NOMO-1 (cell line): ENCODE measurements at regions not wholly inside any gene's neighbourhood (a gene's known extent, or its start where the extent isn't known, plus 50 kb on each side); places are given as distances from the start of the nearest gene placed in this dataset.
A peak's percentile ranks its signal among the peaks of the same experiment; 100 is the strongest.

Source experiments
- DNase-seq, 2 experiments: peaks; one replicate each; lab custom pipeline; 2025; ENCODE audit not compliant: unreplicated experiment in 2 of 2; lab: John Stamatoyannopoulos, UW

DNA sequence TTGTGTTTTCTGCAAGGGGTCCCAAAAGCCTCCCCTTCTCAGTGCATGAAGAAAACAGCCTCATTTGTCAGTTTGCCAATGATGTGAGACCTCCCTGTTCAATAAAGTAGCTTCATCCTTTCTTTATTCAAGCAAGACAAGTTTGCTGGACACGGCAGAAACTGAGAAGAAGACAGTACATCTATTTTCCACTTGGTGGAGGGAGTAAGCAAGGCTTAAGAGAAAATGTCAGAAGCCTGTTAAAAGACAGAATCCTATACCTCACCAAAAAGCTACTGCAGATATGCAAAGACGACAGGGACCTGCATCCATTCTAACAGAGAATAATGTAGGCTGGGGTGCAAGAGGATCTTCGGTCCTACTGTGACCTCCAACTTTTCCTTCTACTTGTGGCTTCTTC lies 506.8 kb upstream of the VRK2 start:
- no peak for DNase-seq

GRCh38 chr2:57542081-57542480 lies 504.5 kb upstream of the VRK2 start:
- DNase-seq, result no peak

- DNase-seq, result no peak
Observed at GRCh38 chr2:57543211-57543610, 503.4 kb upstream of the VRK2 start.

DNA sequence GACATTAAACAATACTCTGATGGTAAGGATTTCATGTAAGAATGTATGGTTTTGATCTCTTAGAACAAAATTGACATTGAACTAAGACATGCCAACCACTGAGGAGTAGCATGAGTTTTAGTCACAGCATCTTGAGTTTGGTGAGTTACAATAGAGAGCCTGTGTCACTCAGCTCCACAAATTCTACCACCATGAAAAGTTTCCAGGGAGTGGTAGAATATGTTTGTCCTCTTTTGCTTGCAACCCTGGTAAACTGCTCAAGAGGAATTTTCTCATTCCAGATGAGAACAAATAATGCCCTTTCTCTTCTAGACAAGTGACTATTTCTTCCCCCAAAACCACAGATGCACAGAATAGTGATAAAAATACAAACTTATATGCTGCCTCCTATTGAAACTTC lies 502.0 kb upstream of the VRK2 start:
- DNase-seq, result no peak

GRCh38 chr2:57546478-57546877 lies 500.1 kb upstream of the VRK2 start:
- no peak for DNase-seq

DNA sequence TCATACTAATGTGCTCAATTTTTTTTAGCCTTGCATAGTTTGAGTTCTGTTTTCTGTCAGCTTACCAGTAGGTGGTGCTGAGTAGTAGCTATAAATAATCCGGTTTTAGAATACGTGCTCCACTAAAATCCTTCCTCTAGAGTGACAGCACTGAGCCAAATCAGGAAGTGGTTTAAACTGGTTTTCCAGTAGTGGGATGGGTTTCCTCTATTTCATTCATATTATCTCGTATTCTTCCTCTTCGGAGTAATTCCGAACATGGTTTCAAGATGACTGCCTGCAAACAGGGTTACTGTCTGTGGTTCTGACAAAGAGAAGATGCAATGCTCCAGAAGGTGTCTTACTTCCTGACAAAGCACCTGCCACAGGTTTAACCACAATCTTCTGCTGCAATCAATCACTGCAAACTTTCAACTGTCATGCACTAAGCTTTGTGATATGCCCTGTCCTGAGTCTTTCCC lies 496.9 kb upstream of the VRK2 start:
- peak; percentile 32 to 82 for DNase-seq

DNA sequence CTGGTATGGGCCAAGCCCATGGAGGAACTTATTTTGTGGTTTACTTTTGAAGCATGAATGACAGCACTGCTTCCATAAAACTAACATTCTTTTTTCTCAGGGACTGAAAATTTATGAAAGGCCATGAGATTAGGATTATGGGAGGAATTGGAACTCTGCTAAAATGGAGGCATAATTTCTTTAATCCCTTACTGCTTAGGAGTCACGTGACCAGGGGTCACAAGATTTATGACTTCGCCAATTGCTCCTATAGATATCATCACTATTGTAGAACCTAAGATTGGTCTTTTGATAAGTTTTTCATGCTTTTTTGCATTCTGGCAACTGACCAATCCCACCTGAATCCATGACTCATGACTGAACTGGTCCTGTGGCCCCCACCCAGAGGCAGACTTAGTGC lies 495.7 kb upstream of the VRK2 start:
- DNase-seq, result no peak

- DNase-seq, result no peak
Observed at GRCh38 chr2:57552885-57553284, 493.7 kb upstream of the VRK2 start.

DNA sequence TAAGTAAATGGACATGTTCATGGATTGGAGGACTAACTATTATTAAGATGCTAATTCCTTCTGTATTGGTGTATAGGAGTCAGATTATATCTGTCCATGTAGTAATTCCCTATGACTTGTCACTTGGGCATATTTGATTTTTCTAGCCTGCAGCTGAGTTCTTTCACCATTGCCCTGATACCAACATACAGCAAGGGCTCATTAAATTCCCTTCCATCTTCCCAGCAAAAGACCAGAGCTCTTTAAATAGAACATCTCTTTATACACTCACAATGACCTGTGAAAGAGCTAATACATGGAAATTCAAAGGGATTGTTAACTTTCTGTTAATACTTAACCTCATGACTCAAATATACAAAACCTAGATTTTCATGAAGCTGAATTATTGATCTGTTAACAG lies 492.3 kb upstream of the VRK2 start:
- DNase-seq, result no peak

DNA sequence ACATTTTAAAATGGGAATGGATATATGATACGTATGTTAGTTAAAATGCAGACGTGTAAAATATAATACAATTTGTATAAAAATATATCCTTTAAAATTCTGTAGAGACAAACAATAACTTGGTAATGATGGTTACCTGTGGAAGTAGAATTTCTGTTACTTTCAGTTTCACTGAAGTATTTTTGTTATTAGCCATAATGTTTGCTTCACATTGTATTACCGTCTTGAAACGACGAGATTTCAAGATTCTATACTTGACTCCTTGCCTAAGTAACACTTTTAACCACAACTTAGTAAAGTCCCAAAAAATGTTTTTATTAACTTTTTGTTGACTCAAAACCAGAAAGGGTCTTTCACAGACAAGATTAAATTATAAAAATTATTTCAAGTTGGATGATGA lies 488.3 kb upstream of the VRK2 start:
- no peak for DNase-seq

DNA sequence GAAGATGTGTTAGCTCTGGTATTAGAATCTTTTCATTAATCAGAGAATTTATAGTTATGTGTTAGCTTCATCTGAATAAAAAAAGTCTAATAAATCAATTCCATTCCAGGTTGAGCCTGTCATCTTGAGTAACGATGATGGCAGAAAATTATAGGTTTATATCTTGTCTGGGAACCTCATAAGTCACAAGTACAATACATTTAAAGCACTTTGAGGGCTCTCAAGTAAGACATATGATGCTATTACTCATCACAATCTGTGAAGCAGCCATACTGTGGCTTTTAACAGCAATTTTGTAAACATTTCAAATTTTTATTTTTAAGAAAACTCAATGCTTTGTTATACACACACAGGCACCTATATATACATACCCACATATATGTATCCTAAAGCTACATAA lies 484.1 kb upstream of the VRK2 start:
- no peak for DNase-seq

- DNase-seq, result no peak
Observed at GRCh38 chr2:57563015-57563414, 483.6 kb upstream of the VRK2 start.

- DNase-seq, result no peak
Observed at GRCh38 chr2:57567245-57567644, 479.4 kb upstream of the VRK2 start.

- DNase-seq, result no peak
Observed at GRCh38 chr2:57569396-57569795, 477.2 kb upstream of the VRK2 start.

GRCh38 chr2:57570961-57571360 lies 475.6 kb upstream of the VRK2 start:
- DNase-seq, result no peak

DNA sequence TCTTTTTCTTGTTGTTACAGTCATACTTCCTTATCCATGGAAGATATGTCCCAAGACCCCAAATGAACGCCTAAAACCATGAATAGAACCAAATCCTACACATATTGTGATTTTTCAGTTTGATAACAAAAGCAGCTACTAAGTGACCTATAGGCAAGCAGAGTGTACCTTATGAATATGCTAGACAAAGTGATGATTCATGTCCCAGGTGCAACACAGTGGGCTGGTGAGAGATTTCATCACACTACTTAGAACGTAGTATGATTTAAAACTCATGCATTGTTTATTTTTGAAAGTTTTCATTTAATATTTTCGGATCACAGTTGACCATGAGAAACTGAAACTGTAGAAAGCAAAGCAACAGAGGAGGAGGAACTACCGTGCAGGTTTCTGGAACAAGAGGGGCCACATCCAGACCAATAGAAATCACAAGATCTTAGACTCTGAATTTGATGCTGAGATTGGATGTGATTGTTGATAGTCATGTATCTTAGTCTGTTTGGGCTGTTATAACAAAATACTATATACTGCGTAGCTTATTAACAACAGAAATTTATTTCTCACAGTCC lies 470.8 kb upstream of the VRK2 start:
- DNase-seq, result no peak

GRCh38 chr2:57576983-57577382 lies 469.6 kb upstream of the VRK2 start:
- no peak for DNase-seq

DNA sequence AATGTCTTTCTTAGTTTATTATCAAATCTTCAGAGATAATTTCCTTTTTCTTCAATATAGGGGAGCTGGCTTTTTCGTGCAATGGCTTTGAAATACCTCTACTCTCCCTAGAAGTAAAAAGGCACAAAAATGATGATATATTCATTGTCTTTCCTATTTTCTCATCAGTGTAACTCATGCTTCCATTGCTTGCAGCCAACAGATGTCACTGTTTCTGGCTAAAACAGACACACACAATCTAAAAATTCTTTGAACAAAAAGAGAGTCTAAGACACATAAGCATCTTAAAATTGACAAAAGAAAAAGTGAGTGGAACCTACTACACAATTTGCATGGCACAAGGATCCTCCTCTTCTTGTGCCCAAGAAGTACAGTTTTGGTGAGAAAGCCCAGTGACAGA lies 448.7 kb upstream of the VRK2 start:
- DNase-seq, result no peak

- DNase-seq, result peak; percentile 75 to 84
Observed at GRCh38 chr2:57598551-57598950, 448.1 kb upstream of the VRK2 start.

DNA sequence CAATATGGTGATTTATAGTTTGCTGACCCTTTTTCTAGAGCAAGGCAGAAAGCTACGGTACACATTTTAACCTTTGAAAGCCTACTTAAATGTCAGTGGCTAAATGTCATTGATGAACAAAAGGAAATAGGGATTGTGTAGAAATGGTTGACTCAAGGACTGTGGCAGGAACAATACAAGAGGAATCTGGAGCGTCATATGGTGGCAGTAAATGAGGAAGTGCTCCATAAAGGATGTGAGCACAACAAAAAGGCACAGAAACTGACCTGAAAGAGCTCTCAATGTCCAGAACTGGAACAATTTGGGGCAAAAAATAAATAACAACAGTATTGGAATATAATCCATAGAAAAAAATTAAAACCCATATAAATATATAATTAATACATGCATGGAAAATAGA lies 443.9 kb upstream of the VRK2 start:
- peak; percentile 11 to 47 for DNase-seq

DNA sequence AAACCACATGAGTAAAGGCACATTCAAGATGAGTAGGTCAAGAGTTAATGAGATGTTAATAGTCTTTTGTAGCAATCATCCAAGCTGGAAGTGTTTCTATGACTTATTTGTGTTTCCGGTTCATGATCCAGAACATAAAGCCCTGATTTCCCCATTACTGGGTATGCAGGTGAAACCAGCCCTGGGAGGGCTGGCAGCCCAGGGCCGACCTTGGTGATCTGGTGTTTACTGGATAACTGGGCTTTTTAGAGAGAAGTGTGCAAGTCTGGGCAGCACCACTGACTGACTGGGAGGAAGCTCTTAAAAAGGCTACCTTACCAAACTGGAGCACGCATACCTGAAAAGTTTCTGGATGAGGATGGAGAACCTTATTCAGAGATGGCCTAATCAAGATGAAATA lies 431.6 kb upstream of the VRK2 start:
- DNase-seq, result no peak

- DNase-seq, result no peak
Observed at GRCh38 chr2:57615855-57616556, 430.6 kb upstream of the VRK2 start.

DNA sequence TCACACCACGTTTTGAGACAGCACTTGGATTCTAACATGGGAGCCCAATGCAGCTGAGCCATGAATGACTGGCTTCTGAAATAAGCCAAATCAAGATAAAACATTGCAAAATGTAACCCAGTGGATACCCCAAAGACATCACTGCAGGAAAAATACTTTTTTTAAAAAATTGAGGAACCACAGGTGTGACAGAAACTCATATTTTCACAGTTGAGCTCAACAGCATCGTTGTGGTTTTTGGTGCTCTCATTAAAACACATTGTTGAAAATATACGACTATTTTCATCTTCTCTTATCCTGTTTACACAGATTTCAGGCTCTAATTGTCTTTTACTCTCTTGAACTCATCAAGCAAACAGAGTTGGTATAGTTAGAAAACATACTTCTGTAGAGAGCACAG lies 429.3 kb upstream of the VRK2 start:
- no peak for DNase-seq
